BJ (cell line): ENCODE measurements at regions not wholly inside any gene's neighbourhood (a gene's known extent, or its start where the extent isn't known, plus 50 kb on each side); places are given as distances from the start of the nearest gene placed in this dataset.

Experiments
- CTCF ChIA-PET: fragments of 350-600 bp; formaldehyde crosslinking; extraction: SDS; loops from one replicate; lab custom pipeline; 2021; ENCODE audit warnings: antibody characterized with exemption, inconsistent platforms; lab: Yijun Ruan, JAX
- POLR2A ChIA-PET: fragments of 300-600 bp; sonication (Branson Sonifier 250); formaldehyde crosslinking; extraction: SDS; loops from one replicate; lab custom pipeline; 2021; ENCODE audit warnings: antibody characterized with exemption; lab: Charles Lee
- DNase-seq: peaks from one replicate; pipeline ENCODE4 v3.0.0-alpha.2; 2011; ENCODE audit warnings: low read depth
- H3K27me3 ChIP-seq: 2 replicates; pipeline ENCODE4 v1.6.0; 2011; ENCODE audit warnings: low read length; ENCODE audit not compliant: control insufficient read depth, insufficient read depth
- H3K36me3 ChIP-seq: 2 replicates; pipeline ENCODE4 v1.5.1; 2011; ENCODE audit warnings: low read length; ENCODE audit not compliant: control insufficient read depth, insufficient read depth
- H3K4me3 ChIP-seq: 2 replicates; pipeline ENCODE4 v1.5.1; 2011; ENCODE audit warnings: low read depth, mild to moderate bottlenecking, control low read depth, low read length
- CTCF ChIP-seq: IDR thresholded peaks from 2 replicates; pipeline ENCODE4 v1.5.1; 2011; ENCODE audit warnings: low read depth, mild to moderate bottlenecking, control low read depth, inconsistent platforms, low read length, moderate library complexity; ENCODE audit not compliant: insufficient read depth

DNA sequence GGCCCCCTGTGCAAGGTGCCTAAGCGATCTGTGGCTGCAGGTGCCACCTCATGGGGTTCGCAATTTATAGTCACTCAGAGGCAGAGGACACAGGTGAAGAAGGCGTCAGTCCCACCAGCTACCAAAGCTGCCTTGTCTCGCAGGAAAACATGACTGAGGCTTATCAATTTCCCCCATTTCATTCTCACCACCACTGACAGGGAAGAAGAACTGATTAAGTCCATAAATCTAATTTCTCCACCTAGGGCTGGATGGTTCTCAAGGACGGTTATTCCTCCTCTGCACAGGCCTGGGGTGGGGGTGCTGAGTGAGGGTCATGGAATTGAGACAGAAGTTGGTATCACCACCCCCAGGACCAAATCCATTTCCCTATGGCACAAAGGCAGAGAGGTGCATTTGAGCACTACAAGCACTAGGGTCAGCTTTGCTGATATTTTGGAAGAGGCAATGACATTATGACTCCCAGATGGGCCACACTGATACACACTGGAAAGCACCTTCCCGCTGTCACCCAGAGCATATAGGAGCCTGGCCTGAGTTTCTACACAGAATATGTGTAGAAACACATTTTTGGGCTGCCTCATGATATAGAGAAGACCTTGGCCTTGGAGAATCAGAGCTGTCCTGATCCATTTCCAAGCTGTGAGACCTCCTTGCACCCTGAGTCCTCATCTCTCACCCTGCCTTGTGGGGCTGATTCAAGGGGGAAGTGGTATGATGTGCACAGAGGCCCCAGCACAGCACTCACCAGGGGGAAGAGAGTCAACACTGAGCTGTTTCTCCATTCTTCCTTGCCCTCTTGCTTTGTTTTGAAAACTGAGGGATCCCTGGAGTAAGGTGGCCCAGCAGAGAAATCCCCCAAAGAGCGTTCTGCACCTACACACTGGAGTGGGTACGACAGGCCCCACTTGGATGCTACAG, 59.4 kb downstream of the PITPNM2 start:
- CTCF ChIA-PET = interaction anchor here (0.5 kb wide), 1 partner anchor 117 kb away, joined by 4 read pairs; no protein-coding TSS in a partner anchor
- no peak for TF ChIP-seq CTCF

DNA sequence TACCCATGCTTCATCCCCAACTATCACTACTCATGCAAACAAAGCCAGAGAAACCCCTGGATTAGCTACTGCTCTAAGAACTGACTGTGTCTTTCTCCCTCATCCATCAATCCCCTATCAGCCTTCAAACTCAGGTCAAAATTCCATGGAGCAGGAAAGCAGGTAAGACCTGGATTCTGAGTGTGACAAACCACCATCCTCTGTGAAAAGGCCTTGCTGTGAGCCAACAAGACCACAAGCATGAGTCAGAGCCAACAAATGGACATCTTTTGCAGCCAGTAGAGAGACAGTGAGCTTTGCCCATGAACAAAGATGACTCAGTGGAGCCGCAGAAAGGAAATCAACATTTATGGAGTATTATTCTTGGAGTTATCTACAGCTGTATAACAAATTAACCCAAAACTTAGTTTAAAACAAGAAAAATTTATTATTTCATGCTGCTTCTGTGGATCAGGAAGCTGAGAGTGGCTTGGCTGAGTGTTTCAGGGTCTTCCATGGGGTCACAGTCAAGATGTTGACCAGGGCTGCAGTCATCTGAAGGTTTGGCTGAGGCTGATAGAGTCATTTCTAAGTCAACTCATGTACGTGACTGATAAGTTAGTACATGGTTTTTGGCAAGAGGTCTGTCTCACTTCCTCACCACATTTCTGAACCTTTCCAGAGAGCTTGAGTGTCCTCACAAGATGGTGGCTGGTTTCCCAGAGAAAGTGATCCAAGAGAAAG, 61.1 kb downstream of the PITPNM2 start:
- TF ChIP-seq CTCF = no peak
- ChIA-PET CTCF (interaction anchor here (0.6 to 0.7 kb wide), 2 partner anchors 148 to 580 kb away, joined by 3 to 5 read pairs; no protein-coding TSS in a partner anchor), POLR2A (interaction anchor here (1.0 kb wide), 1 partner anchor 21 kb away, joined by 3 read pairs; no protein-coding TSS in a partner anchor)
- peak; percentile 93 for DNase-seq
- Histone ChIP-seq H3K36me3 (no peaks in the 10 kb centered on the region), H3K4me3 (no peak overlapping the region), H3K27me3 (peaks cover 32% of the 10 kb centered on the region)

More for the DNA sequence above, 59.4 kb downstream of the PITPNM2 start:
- H3K27me3 ChIP-seq = peaks cover 24% of the 10 kb centered on the region
- DNase-seq = no peak
- no peaks in the 10 kb centered on the region for H3K36me3 ChIP-seq
- POLR2A ChIA-PET = no interaction called here
- H3K4me3 ChIP-seq = no peak overlapping the region

DNA sequence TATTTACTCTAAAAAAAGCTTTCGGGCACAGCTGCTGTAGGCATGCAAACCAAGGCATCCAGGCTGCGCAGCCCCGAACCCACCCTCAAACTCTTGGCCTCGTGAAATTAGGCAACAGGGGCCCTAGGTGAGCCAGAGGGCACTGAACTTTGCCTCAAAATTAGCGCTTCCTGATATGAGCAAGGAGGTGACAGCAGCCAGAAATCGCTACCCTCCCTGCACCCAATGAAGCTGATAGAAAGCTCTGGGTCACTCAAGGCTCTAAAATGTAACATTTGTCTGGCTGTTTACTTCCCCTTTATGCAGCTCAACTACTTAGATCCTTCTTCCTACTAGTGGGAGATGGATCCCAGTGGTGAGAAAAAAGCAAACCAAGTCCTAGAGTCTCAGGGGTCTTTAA, 61.8 kb downstream of the PITPNM2 start:
- DNase-seq = no peak
- Histone ChIP-seq H3K27me3 (peaks cover 32% of the 10 kb centered on the region), H3K4me3 (no peak overlapping the region), H3K36me3 (no peaks in the 10 kb centered on the region)
- CTCF ChIA-PET = interaction anchor here (0.6 kb wide), 1 partner anchor 580 kb away, joined by 3 read pairs; no protein-coding TSS in a partner anchor
- POLR2A ChIA-PET = interaction anchor here (1.0 kb wide), 1 partner anchor 20 kb away, joined by 3 read pairs; no protein-coding TSS in a partner anchor
- no peak for TF ChIP-seq CTCF

DNA sequence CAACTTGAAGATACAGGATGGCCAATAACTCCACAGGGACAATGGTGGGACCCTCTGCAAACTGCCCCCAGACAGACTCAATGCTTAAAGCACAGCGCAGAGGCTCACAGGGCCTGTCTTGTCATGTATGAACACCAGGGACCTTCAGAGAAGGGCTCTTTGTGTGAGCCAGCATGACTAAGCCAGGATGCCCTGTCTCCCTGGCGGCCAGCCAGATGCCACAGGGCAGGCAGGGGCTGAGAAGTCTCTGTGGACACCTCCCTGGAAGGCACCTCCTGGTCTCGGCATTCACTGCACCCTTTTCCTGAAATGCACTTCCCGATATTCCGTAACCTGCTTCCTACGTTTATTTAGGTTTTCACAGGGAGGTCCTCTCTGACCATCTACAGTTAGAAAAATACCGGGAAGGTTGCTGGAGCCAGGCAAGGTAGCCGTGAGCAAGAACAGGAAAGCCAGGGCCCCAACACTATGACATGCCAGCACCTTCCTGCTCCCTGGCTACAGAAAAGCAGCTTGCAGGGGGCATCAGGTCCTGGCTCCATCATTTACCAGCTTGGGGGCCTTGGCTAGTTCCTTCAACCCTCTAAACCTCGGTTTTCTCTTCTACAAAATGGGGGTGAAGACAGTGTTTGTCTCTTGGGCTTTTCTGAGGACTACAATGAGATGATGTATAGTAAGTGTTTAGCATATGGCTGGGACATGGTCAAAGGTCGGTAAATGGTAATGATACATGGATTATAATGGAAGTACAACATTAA, 65.0 kb downstream of the PITPNM2 start:
- no peak for TF ChIP-seq CTCF
- DNase-seq = no peak
- peaks cover 37% of the 10 kb centered on the region for H3K27me3 ChIP-seq
- H3K4me3 ChIP-seq = no peak overlapping the region
- POLR2A ChIA-PET = no interaction called here
- H3K36me3 ChIP-seq = no peaks in the 10 kb centered on the region
- CTCF ChIA-PET = interaction anchor here (1.3 kb wide), 1 partner anchor 8 kb away, joined by 5 read pairs; no protein-coding TSS in a partner anchor
